ENCODE measurements at regions not wholly inside any gene's neighbourhood (a gene's known extent, or its start where the extent isn't known, plus 50 kb on each side); places are given as distances from the start of the nearest gene placed in this dataset.

- no peak for TF ChIP-seq EZH2 (IDR thresholded peaks at IDR 0.05; ENCODE audit: borderline replicate concordance, low read depth, low read length, poor library complexity, severe bottlenecking)
- TF ChIP-seq, protein P1, sequence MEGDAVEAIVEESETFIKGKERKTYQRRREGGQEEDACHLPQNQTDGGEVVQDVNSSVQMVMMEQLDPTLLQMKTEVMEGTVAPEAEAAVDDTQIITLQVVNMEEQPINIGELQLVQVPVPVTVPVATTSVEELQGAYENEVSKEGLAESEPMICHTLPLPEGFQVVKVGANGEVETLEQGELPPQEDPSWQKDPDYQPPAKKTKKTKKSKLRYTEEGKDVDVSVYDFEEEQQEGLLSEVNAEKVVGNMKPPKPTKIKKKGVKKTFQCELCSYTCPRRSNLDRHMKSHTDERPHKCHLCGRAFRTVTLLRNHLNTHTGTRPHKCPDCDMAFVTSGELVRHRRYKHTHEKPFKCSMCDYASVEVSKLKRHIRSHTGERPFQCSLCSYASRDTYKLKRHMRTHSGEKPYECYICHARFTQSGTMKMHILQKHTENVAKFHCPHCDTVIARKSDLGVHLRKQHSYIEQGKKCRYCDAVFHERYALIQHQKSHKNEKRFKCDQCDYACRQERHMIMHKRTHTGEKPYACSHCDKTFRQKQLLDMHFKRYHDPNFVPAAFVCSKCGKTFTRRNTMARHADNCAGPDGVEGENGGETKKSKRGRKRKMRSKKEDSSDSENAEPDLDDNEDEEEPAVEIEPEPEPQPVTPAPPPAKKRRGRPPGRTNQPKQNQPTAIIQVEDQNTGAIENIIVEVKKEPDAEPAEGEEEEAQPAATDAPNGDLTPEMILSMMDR (conservative IDR thresholded peaks at IDR 0.05; ENCODE audit: low read depth, low read length) = no peak
These were observed 789.2 kb downstream of the DIPK2A start for GRCh38 chr3:144760831-144761230.

Measured in A673 (cell line).